HG03039 (cell line): ENCODE measurements at regions not wholly inside any gene's neighbourhood (a gene's known extent, or its start where the extent isn't known, plus 50 kb on each side); places are given as distances from the start of the nearest gene placed in this dataset.

Experiments used
- ATAC-seq: cut with Tn5 transposase; IDR thresholded peaks from one replicate; pipeline ENCODE4 v1.9.1; 2021; ENCODE audit warnings: mild to moderate bottlenecking, moderate library complexity; ENCODE audit not compliant: unreplicated experiment

GRCh38 chr1:157194731-157195520, 56.7 kb upstream of the ETV3 start:
- ATAC-seq, result no peak

DNA sequence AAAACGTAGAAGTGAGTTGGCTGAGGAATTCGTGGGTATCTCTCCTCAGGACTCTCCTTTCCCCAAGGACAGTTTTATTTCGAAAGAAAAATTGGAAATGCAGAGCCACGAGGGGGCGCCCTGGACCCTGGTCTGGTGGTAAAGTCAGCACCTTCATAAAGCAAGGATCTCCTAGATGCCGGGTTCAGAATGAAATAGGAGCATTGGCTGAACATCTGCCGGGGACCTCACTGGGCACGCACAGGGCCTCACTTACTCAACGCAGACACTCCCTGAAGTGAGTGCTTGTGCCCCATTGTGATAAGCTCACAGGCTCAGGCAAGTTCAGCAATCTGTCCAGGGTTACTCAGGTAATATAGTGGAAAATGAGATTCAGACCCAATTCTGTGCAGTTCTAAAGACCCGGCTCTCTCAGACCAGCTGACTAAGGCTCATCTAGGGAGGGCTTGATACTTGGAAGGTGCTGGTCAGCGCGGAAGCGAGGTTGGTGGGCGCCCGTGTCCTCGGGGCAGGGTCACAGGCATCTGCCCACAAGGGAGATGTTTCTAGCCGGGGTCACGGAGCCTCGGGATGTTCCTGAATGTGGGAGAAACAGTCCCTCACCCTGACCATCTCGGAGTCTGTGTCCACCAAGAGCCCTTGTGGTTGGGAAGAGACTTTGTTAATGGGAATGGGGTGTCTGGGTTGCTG, 55.7 kb upstream of the ETV3 start:
- ATAC-seq, result no peak

GRCh38 chr1:157193219-157193618, 55.0 kb upstream of the ETV3 start:
- ATAC-seq, result no peak

DNA sequence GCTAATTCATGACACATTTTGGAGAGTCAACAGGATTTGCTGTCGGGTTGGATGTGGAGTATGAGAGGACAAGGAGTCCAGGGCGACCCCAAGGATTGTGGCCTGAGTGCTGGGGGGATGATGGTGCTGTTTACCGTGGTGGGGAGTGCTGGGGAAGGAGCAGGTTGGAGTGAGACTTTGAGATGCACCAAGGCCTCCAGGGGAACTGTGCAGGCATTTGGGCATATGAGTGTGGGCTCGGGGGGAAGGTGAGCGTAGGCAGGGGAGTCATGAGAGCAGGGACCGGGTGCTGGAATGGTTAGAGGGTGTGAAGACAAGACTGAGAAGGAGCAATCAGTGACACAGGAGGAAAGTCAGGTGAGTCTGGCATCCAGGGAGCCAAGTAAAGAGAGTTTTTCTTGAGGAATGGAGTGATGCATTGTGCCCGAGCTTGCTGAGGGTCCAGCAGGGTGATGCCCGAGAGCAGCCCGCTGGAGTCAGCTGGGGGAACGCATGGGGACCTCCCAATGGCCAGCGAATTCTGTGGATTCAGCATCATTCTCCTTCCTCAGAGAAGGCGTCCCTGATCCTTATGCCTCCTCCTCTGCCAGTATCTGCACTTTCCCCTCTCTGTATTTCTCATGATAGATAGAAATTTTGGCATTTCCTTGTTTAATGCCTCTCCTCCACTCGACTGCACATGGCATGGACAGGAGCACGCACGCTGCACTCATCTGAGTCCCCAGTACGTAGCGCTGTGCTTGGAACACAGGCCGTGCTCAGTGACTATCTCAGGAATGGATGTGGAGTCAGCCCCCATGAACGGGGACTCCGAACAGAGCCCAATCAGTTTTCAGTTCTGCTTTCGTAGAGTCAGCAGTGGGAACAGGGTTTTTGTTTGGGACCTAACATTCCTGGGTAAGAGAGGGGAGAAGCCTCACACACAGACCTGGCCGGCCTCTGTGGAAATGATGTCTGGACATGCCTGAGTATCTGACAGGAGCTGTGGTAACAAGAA, 52.1 kb upstream of the ETV3 start:
- no peak for ATAC-seq

GRCh38 chr1:157189096-157189495, 50.9 kb upstream of the ETV3 start:
- no peak for ATAC-seq
